Progenitor cell of endocrine pancreas (in vitro differentiated cells): ENCODE measurements at regions not wholly inside any gene's neighbourhood (a gene's known extent, or its start where the extent isn't known, plus 50 kb on each side); places are given as distances from the start of the nearest gene placed in this dataset.

Source experiments
- DNase-seq: peaks from one replicate; pipeline ENCODE4 v3.0.0; 2021; ENCODE audit warnings: low spot score; ENCODE audit not compliant: unreplicated experiment
- H3K27ac Mint-ChIP-seq: 2 replicates; pipeline ENCODE4 v1.8.0; 2021; ENCODE audit warnings: mild to moderate bottlenecking, moderate library complexity, mixed read lengths
- H3K27me3 Mint-ChIP-seq: 2 replicates; pipeline ENCODE4 v1.8.0; 2021; ENCODE audit warnings: mixed read lengths
- H3K36me3 Mint-ChIP-seq: 2 replicates; pipeline ENCODE4 v1.8.0; 2022; ENCODE audit warnings: mixed read lengths; ENCODE audit not compliant: insufficient read depth
- H3K4me1 Mint-ChIP-seq: 2 replicates; pipeline ENCODE4 v1.8.0; 2021; ENCODE audit warnings: low read depth, mixed read lengths
- H3K4me3 Mint-ChIP-seq: 2 replicates; pipeline ENCODE4 v1.8.0; 2021; ENCODE audit warnings: low read depth, mild to moderate bottlenecking, moderate library complexity, mixed read lengths
- H3K9me3 Mint-ChIP-seq: 2 replicates; pipeline ENCODE4 v1.8.0; 2021; ENCODE audit warnings: low read depth, mixed read lengths
- CTCF ChIP-seq: fragments of 200-600 bp; sonication (generic); IDR thresholded peaks from one replicate; pipeline ENCODE4 v1.5.0; 2021; ENCODE audit warnings: antibody characterized with exemption, mild to moderate bottlenecking; ENCODE audit not compliant: unreplicated experiment

- H3K27ac Mint-ChIP-seq, result no peak overlapping the region
- peaks cover 6% of the 10 kb centered on the region for H3K27me3 Mint-ChIP-seq
- H3K9me3 Mint-ChIP-seq, result peaks cover 4% of the 10 kb centered on the region
- no peak overlapping the region for H3K4me3 Mint-ChIP-seq
- DNase-seq, result no peak
- peaks cover 9% of the 10 kb centered on the region for H3K4me1 Mint-ChIP-seq
- no peaks in the 10 kb centered on the region for H3K36me3 Mint-ChIP-seq
- no peak for TF ChIP-seq CTCF
These were observed 147.7 kb upstream of the GALNT15 start for GRCh38 chr3:16026753-16027152.

- Mint-ChIP-seq H3K9me3 (peaks cover 4% of the 10 kb centered on the region), H3K4me3 (no peak overlapping the region), H3K4me1 (peaks cover 9% of the 10 kb centered on the region), H3K27me3 (peaks cover 6% of the 10 kb centered on the region), H3K36me3 (no peaks in the 10 kb centered on the region), H3K27ac (no peak overlapping the region)
- DNase-seq, result no peak
- TF ChIP-seq CTCF, result no peak
These were observed 145.9 kb upstream of the GALNT15 start for GRCh38 chr3:16028604-16029003.

GRCh38 chr3:16030342-16030741 is 144.1 kb upstream of the GALNT15 start:
- no peak overlapping the region for H3K4me3 Mint-ChIP-seq
- no peaks in the 10 kb centered on the region for H3K36me3 Mint-ChIP-seq
- no peak overlapping the region for H3K27ac Mint-ChIP-seq
- DNase-seq, result no peak
- H3K27me3 Mint-ChIP-seq, result peaks cover 6% of the 10 kb centered on the region
- peaks cover 9% of the 10 kb centered on the region for H3K4me1 Mint-ChIP-seq
- no peaks in the 10 kb centered on the region for H3K9me3 Mint-ChIP-seq
- no peak for TF ChIP-seq CTCF

- no peaks in the 10 kb centered on the region for H3K36me3 Mint-ChIP-seq
- DNase-seq, result no peak
- peaks cover 9% of the 10 kb centered on the region for H3K4me1 Mint-ChIP-seq
- H3K4me3 Mint-ChIP-seq, result no peak overlapping the region
- H3K27ac Mint-ChIP-seq, result no peak overlapping the region
- peaks cover 6% of the 10 kb centered on the region for H3K27me3 Mint-ChIP-seq
- TF ChIP-seq CTCF, result no peak
- H3K9me3 Mint-ChIP-seq, result no peaks in the 10 kb centered on the region
These were observed 143.0 kb upstream of the GALNT15 start for GRCh38 chr3:16031434-16031833.

- H3K4me1 Mint-ChIP-seq, result peaks cover under 1% of the 10 kb centered on the region
- no peaks in the 10 kb centered on the region for H3K9me3 Mint-ChIP-seq
- H3K36me3 Mint-ChIP-seq, result no peaks in the 10 kb centered on the region
- TF ChIP-seq CTCF, result no peak
- H3K4me3 Mint-ChIP-seq, result no peak overlapping the region
- H3K27me3 Mint-ChIP-seq, result peaks cover 6% of the 10 kb centered on the region
- DNase-seq, result no peak
- H3K27ac Mint-ChIP-seq, result no peak overlapping the region
These were observed 140.4 kb upstream of the GALNT15 start for GRCh38 chr3:16033889-16034687.
